ENCODE measurements at regions not wholly inside any gene's neighbourhood (a gene's known extent, or its start where the extent isn't known, plus 50 kb on each side); places are given as distances from the start of the nearest gene placed in this dataset.

DNA sequence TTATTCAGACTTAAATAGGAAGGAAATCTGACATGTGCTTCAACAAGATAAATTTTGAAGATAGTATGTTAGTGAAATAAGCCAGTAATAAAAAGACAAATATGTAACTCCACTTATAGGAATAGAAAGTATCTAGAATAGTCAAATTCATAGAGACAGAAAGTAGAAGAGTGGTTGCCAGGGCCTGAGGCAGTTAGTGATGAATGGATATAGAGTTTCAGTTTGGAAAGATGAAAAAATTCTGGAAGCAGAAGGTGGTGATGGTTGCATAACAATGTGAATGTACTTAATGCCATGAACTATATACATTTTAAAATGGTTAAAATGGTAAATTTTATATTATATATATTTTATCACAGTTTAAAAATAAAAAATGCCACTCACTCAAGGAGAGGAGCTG is 54.3 kb downstream of the HAND2 start:
- Histone ChIP-seq H4K20me1 (replicated peaks; ENCODE audit: insufficient read depth) (no peaks in the 10 kb centered on the region), H3K79me2 (replicated peaks; ENCODE audit: insufficient read depth) (no peaks in the 10 kb centered on the region), H3K4me3 (no peak overlapping the region), H3K9me2 (ENCODE audit: insufficient read depth) (no peaks in the 10 kb centered on the region), H3K27me3 (ENCODE audit: insufficient read depth) (no peaks in the 10 kb centered on the region), H3F3A (replicated peaks; ENCODE audit: low read depth) (no peaks in the 10 kb centered on the region), H3K27ac (ENCODE audit: low read depth) (no peak overlapping the region), H3K4me1 (ENCODE audit: insufficient read depth) (no peaks in the 10 kb centered on the region), H3K36me3 (ENCODE audit: insufficient read depth) (no peaks in the 10 kb centered on the region), H3K4me2 (no peak overlapping the region), H2AFZ (no peak overlapping the region)
- no peak for TF ChIP-seq EZH2 (IDR thresholded peaks at IDR 0.05; ENCODE audit: low read depth, unreplicated experiment)
- TF ChIP-seq NANOG (IDR thresholded peaks at IDR 0.05; ENCODE audit: borderline replicate concordance) = no peak
- no peak for TF ChIP-seq STAT1 (IDR thresholded peaks at IDR 0.05; ENCODE audit: unreplicated experiment)
- TF ChIP-seq, protein P1, sequence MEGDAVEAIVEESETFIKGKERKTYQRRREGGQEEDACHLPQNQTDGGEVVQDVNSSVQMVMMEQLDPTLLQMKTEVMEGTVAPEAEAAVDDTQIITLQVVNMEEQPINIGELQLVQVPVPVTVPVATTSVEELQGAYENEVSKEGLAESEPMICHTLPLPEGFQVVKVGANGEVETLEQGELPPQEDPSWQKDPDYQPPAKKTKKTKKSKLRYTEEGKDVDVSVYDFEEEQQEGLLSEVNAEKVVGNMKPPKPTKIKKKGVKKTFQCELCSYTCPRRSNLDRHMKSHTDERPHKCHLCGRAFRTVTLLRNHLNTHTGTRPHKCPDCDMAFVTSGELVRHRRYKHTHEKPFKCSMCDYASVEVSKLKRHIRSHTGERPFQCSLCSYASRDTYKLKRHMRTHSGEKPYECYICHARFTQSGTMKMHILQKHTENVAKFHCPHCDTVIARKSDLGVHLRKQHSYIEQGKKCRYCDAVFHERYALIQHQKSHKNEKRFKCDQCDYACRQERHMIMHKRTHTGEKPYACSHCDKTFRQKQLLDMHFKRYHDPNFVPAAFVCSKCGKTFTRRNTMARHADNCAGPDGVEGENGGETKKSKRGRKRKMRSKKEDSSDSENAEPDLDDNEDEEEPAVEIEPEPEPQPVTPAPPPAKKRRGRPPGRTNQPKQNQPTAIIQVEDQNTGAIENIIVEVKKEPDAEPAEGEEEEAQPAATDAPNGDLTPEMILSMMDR (conservative IDR thresholded peaks at IDR 0.05; ENCODE audit: low read depth in 2 of 2) = no peak
- TF ChIP-seq ZNF114 (CRISPR knock-in tag; IDR thresholded peaks at IDR 0.05) = no peak
- TF ChIP-seq, protein P2, sequence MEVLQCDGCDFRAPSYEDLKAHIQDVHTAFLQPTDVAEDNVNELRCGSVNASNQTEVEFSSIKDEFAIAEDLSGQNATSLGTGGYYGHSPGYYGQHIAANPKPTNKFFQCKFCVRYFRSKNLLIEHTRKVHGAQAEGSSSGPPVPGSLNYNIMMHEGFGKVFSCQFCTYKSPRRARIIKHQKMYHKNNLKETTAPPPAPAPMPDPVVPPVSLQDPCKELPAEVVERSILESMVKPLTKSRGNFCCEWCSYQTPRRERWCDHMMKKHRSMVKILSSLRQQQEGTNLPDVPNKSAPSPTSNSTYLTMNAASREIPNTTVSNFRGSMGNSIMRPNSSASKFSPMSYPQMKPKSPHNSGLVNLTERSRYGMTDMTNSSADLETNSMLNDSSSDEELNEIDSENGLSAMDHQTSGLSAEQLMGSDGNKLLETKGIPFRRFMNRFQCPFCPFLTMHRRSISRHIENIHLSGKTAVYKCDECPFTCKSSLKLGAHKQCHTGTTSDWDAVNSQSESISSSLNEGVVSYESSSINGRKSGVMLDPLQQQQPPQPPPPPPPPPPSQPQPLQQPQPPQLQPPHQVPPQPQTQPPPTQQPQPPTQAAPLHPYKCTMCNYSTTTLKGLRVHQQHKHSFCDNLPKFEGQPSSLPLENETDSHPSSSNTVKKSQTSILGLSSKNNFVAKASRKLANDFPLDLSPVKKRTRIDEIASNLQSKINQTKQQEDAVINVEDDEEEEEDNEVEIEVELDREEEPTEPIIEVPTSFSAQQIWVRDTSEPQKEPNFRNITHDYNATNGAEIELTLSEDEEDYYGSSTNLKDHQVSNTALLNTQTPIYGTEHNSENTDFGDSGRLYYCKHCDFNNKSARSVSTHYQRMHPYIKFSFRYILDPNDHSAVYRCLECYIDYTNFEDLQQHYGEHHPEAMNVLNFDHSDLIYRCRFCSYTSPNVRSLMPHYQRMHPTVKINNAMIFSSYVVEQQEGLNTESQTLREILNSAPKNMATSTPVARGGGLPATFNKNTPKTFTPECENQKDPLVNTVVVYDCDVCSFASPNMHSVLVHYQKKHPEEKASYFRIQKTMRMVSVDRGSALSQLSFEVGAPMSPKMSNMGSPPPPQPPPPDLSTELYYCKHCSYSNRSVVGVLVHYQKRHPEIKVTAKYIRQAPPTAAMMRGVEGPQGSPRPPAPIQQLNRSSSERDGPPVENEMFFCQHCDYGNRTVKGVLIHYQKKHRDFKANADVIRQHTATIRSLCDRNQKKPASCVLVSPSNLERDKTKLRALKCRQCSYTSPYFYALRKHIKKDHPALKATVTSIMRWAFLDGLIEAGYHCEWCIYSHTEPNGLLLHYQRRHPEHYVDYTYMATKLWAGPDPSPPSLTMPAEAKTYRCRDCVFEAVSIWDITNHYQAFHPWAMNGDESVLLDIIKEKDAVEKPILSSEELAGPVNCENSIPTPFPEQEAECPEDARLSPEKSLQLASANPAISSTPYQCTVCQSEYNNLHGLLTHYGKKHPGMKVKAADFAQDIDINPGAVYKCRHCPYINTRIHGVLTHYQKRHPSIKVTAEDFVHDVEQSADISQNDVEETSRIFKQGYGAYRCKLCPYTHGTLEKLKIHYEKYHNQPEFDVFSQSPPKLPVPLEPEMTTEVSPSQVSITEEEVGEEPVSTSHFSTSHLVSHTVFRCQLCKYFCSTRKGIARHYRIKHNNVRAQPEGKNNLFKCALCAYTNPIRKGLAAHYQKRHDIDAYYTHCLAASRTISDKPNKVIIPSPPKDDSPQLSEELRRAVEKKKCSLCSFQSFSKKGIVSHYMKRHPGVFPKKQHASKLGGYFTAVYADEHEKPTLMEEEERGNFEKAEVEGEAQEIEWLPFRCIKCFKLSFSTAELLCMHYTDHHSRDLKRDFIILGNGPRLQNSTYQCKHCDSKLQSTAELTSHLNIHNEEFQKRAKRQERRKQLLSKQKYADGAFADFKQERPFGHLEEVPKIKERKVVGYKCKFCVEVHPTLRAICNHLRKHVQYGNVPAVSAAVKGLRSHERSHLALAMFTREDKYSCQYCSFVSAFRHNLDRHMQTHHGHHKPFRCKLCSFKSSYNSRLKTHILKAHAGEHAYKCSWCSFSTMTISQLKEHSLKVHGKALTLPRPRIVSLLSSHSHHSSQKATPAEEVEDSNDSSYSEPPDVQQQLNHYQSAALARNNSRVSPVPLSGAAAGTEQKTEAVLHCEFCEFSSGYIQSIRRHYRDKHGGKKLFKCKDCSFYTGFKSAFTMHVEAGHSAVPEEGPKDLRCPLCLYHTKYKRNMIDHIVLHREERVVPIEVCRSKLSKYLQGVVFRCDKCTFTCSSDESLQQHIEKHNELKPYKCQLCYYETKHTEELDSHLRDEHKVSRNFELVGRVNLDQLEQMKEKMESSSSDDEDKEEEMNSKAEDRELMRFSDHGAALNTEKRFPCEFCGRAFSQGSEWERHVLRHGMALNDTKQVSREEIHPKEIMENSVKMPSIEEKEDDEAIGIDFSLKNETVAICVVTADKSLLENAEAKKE (CRISPR knock-in tag; IDR thresholded peaks at IDR 0.05) = no peak
- ATAC-seq (no peak), DNase-seq (ENCODE audit: low spot score) (no peak)
- Mint-ChIP-seq H3K9me3 (no peaks in the 10 kb centered on the region), H3K27me3 (ENCODE audit: insufficient read depth, low read depth, poor library complexity) (peaks cover 2% of the 10 kb centered on the region), H3K36me3 (ENCODE audit: low read depth) (no peaks in the 10 kb centered on the region), H3K27ac (no peak overlapping the region), H3K4me3 (no peak overlapping the region), H3K4me1 (peaks cover 4% of the 10 kb centered on the region; the same call in 2 of the 3 replicates)
